HG03520 (cell line): ENCODE measurements at regions not wholly inside any gene's neighbourhood (a gene's known extent, or its start where the extent isn't known, plus 50 kb on each side); places are given as distances from the start of the nearest gene placed in this dataset.
"Not testable (repeated sequence)": the region's sequence is repeated elsewhere in the genome, so short reads cannot be mapped to it uniquely, and the experiment has no call there.

Source experiments
- ATAC-seq: cut with Tn5 transposase; IDR thresholded peaks from one replicate; pipeline ENCODE4 v1.9.1; 2021; ENCODE audit warnings: mild to moderate bottlenecking, moderate library complexity; ENCODE audit not compliant: unreplicated experiment

- ATAC-seq = no peak
These were observed 111.0 kb downstream of the FAM53A start for GRCh38 chr4:1572964-1573720.

DNA sequence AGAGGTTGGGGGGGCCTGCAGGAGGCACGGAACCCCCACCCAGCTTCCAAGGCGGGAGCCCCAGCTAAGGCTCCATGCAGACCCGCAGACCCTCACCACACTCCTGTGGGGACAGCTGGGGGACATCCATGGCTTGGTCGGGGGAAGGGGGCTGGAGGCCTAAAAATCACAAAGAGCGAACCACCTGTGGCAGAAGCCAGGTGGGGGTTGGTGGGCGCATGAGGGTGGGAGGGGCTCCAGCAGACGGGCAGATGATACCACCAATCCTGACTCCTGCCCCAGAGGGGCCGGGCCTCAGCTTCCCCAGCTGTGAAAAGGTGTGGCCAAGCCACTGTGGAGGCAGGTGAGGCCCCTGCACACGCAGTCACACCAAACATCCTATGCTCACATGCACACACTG, 111.6 kb downstream of the FAM53A start:
- ATAC-seq = no peak

DNA sequence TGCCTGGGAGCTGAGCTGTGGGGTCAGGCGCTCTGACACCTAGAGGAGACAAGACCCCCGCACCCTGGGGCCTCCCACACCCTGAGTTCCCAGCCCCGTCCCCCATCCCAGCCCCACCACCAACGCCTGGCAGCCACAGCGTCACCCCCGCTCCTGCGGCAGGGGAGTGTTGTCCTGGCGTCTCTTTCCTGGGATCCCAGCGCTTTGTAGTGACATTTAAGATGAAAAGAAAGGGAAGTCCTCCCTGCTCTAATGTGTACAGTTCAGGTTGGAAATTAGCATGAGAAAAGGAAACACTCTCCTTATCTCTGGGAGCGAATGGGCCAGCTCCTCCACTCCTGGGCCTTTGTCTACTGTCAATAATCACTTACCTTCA, 112.1 kb downstream of the FAM53A start:
- ATAC-seq = no peak

GRCh38 chr4:1571165-1572009, 112.7 kb downstream of the FAM53A start:
- ATAC-seq = no peak

GRCh38 chr4:1570291-1571164, 113.6 kb downstream of the FAM53A start:
- ATAC-seq = no peak

DNA sequence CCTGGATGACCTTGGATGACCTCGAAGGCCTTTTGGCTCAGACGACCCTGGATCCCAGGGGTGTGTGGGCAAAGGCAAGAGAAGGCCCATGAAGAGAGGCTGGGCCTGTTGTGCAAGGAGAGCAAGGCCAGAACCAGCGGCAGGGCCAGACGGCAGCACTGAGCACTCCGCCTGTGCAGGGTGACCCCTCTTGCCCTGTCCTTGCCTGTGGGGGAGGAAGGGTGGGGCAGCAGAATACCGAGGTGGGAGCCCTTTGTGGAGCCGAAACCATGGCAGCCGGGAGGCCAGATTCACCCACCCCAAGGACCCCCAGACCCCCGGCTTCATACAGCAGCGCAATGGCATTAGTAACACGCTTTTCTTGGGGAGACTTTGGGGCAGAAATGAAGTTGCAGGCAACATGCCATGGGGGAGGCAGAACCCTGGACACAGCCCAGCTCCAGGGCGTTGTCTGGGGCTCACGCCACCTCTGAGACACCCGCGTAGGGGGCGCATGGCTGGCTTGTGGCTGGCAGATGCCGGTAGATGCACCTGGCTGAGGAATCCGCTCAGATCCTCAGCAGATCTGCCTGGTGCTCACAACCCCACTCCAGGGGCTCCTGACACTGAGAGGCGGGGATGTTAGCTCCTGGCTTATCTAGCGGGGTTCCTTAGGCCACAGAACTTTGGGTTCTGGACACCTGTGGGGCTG, 114.5 kb downstream of the FAM53A start:
- no peak for ATAC-seq

- ATAC-seq = no peak
These were observed 115.2 kb downstream of the FAM53A start for GRCh38 chr4:1568855-1569460.

DNA sequence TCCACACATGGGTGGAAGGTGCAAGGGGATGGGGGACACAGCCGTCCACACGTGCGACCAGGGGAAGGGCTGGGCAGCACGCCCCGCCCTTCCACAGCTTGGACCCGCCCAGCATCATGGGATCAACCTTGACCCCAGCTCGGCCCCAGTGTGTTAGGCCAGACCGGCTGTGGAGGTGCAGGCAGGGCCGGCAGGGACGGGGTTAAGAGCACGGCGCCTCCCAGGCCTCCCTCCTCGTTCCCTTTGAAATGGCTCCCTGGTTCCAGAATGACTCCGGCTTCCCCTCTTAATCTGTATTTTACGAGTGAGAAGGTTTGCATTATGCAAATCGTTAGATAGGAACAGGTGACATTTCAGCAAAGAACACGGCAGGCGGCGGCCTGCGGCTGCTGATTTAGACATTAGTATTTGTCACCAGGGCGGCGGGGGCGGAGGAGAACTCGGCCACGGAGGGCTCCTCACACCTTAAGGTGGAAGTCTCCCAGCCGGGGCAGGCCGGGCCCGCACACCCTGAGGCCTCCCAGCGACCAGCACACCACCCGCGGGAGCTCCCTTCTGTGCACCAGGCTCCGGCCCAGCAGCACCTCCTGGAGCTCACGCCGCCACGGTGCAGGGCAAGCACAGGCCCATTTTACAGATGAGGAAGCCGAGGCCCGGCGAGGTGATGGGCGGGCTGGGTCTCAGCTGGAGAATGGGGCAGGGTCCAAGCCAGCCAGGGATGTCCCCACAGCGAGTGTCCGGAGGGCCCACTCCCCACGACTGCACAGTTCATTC, 116.1 kb downstream of the FAM53A start:
- no peak for ATAC-seq

GRCh38 chr4:1567519-1567807, 116.7 kb downstream of the FAM53A start:
- ATAC-seq = no peak

DNA sequence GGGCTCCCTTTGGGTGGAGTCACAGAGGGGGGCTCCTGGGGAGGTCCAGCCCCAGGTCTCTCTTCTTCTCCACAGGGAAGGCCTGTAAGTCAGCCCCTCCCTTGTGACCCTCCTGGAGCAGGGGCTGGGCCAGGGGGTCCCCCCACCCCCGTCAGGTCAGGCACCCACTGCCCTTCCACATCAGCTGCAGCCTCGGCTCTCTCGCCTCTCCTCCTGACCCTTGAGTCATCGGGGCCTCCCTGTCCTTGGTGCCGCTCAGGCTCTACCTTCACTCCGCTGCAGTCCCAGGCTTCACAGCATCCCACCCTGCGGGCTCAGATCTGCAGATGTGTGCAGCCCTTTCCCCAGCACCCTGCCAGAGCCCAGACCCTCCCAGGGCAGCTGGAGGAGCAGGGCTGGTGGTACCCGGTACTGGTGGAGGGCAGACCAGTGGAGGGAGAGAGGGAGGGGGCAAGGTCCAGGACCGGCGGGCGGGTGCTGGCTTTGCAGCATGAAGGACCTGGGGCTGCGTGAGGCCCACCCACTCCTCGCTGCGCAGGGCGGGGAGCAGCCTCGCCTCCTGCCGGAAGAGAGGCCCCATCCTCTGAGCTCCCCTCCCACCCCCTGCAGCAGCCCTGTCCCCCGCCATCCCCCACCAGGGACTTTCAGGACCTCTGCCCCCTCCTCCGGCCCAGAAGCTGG, 117.1 kb downstream of the FAM53A start:
- ATAC-seq = no peak

- ATAC-seq = not testable (repeated sequence)
These were observed 117.7 kb downstream of the FAM53A start for GRCh38 chr4:1566301-1566837.

- no peak for ATAC-seq
These were observed 118.4 kb downstream of the FAM53A start for GRCh38 chr4:1565598-1566295.

GRCh38 chr4:1564535-1565375, 119.4 kb downstream of the FAM53A start:
- ATAC-seq = no peak

GRCh38 chr4:1563768-1564485, 120.2 kb downstream of the FAM53A start:
- no peak for ATAC-seq

GRCh38 chr4:1563241-1563640, 120.9 kb downstream of the FAM53A start:
- ATAC-seq = no peak

- ATAC-seq = no peak
These were observed 121.3 kb downstream of the FAM53A start for GRCh38 chr4:1562771-1563170.

GRCh38 chr4:1562371-1562770, 121.7 kb downstream of the FAM53A start:
- ATAC-seq = no peak
